Sigmoid colon (tissue), 6 donors: ENCODE measurements at regions not wholly inside any gene's neighbourhood (a gene's known extent, or its start where the extent isn't known, plus 50 kb on each side); places are given as distances from the start of the nearest gene placed in this dataset.

Experiments used
- DNase-seq: peaks from one replicate; pipeline ENCODE4 v3.0.0-alpha.2; 2019
- H3K27ac ChIP-seq, 4 donors: fragments of 200-600 bp; sonication (generic); one replicate each; pipeline ENCODE4 v1.5.1; 2016 to 2019; ENCODE audit warnings: mild to moderate bottlenecking in 1 of 4
- H3K27me3 ChIP-seq, 3 donors: fragments of 200-600 bp; sonication (generic); one replicate each; pipeline ENCODE4 v1.5.1; 2019; ENCODE audit warnings: mild to moderate bottlenecking in 1 of 3
- H3K36me3 ChIP-seq, 4 donors: fragments of 200-600 bp; sonication (generic); one replicate each; pipeline ENCODE4 v1.5.1; 2016 to 2019
- H3K4me1 ChIP-seq, 4 donors: fragments of 200-600 bp; sonication (generic); one replicate each; pipeline ENCODE4 v1.5.1; 2017 to 2019
- H3K4me3 ChIP-seq, 4 donors: fragments of 200-600 bp; sonication (generic); one replicate each; pipeline ENCODE4 v1.5.1; 2017 to 2019; ENCODE audit warnings: mild to moderate bottlenecking in 2 of 4, moderate library complexity in 1 of 4
- H3K9me3 ChIP-seq, 4 donors: fragments of 200-600 bp in 3 of 4; sonication (generic) in 3 of 4; one replicate each; pipeline versions ENCODE4 v1.5.1 to v1.6.1; 2013 to 2019
- EP300 ChIP-seq, 4 donors: sonication (generic); formaldehyde crosslinking; IDR thresholded peaks; one replicate each; pipeline ENCODE4 v1.6.1; 2017; ENCODE audit warnings: antibody characterized with exemption in 4 of 4
- POLR2A ChIP-seq, 2 donors: fragments of 450-650 bp; IDR thresholded peaks; one replicate each; pipeline ENCODE4 v1.6.1; 2016; ENCODE audit warnings: antibody characterized with exemption in 2 of 2, mild to moderate bottlenecking in 2 of 2, moderate library complexity in 2 of 2
- POLR2AphosphoS5 ChIP-seq, 4 donors: sonication (generic); formaldehyde crosslinking; IDR thresholded peaks; one replicate each; pipeline ENCODE4 v1.6.1; 2017; ENCODE audit warnings: antibody characterized with exemption in 4 of 4
- WGBS, 2 donors: extraction: QIAGEN DNeasy Blood & Tissue Kit; methylation state at CpG; one replicate each; pipeline ENCODE4 v1.1.7; 2013; 5-methylcytosine and 5-hydroxymethylcytosine counted together
- intact Hi-C: fragments of 100-400 bp; cut with DNase I; formaldehyde crosslinking; loops from one replicate; pipeline ENCODE4 v1.15.1; 2023
- TF ChIP-seq, protein P1 (sequence below), 4 experiments: fragments of 450-650 bp in 3 of 4; fragments of 200-600 bp in 1 of 4; IDR thresholded peaks; one replicate each; pipeline ENCODE4 v1.5.1; 2016 to 2019; ENCODE audit warnings: antibody characterized with exemption in 4 of 4, mild to moderate bottlenecking in 3 of 4, moderate library complexity in 2 of 4
- donor health status: healthy with polysubstance abuse.
- donor health status: healthy.

- DNase-seq = no peak
- WGBS, 2 donors = 92 to 94% methylated on average over 1 of the region's 1 CpG
- Histone ChIP-seq H3K9me3 (no peaks in the 10 kb centered on the region), H3K27me3 (no peaks in the 10 kb centered on the region), H3K4me1 (peaks cover 0 to 17% (median 8%) of the 10 kb centered on the region in 4 donors), H3K27ac (no peak overlapping the region), H3K36me3 (no peaks in the 10 kb centered on the region), H3K4me3 (no peak overlapping the region)
- intact Hi-C loops = no loop called here
- TF ChIP-seq EP300 (IDR thresholded peaks at IDR 0.05) (no peak), POLR2AphosphoS5 (IDR thresholded peaks at IDR 0.05) (no peak), POLR2A (IDR thresholded peaks at IDR 0.05) (no peak)
- TF ChIP-seq, protein P1, sequence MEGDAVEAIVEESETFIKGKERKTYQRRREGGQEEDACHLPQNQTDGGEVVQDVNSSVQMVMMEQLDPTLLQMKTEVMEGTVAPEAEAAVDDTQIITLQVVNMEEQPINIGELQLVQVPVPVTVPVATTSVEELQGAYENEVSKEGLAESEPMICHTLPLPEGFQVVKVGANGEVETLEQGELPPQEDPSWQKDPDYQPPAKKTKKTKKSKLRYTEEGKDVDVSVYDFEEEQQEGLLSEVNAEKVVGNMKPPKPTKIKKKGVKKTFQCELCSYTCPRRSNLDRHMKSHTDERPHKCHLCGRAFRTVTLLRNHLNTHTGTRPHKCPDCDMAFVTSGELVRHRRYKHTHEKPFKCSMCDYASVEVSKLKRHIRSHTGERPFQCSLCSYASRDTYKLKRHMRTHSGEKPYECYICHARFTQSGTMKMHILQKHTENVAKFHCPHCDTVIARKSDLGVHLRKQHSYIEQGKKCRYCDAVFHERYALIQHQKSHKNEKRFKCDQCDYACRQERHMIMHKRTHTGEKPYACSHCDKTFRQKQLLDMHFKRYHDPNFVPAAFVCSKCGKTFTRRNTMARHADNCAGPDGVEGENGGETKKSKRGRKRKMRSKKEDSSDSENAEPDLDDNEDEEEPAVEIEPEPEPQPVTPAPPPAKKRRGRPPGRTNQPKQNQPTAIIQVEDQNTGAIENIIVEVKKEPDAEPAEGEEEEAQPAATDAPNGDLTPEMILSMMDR (IDR thresholded peaks at IDR 0.05) = no peak
Measured at GRCh38 chr6:121897337-121897760, 461.9 kb downstream of the GJA1 start.

DNA sequence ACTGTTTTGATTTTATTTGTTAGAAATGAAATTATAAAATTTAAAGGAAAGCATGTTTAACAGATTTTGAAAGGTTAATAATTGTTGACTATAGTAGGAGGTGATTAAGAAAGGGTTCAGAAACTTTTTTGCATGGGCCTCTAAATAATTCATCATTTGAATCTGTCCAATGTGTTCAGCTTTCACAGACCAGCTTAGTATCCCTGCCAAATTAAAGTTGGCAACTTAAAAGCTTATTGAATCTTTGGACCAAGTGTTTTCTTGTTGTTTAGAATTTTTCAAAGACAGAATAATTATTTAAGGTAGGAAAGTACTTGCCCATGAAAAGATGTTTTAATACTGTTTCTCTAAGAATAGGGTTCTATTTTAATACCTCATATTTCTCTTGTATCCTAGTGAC lies 466.0 kb downstream of the GJA1 start:
- Histone ChIP-seq H3K27me3 (no peaks in the 10 kb centered on the region), H3K27ac (no peak overlapping the region), H3K36me3 (no peaks in the 10 kb centered on the region), H3K4me1 (peaks cover 0 to 29% (median 8%) of the 10 kb centered on the region in 4 donors), H3K4me3 (no peak overlapping the region), H3K9me3 (no peaks in the 10 kb centered on the region)
- intact Hi-C loops = no loop called here
- DNase-seq = no peak
- TF ChIP-seq POLR2A (IDR thresholded peaks at IDR 0.05) (no peak), EP300 (IDR thresholded peaks at IDR 0.05) (no peak), POLR2AphosphoS5 (IDR thresholded peaks at IDR 0.05) (no peak)
- TF ChIP-seq, protein P1 (IDR thresholded peaks at IDR 0.05) = no peak

GRCh38 chr6:121904559-121904958 lies 469.1 kb downstream of the GJA1 start:
- H3K9me3 ChIP-seq = peaks cover 0 to 8% (median 4%) of the 10 kb centered on the region in 4 donors
- no peak overlapping the region for H3K27ac ChIP-seq
- TF ChIP-seq POLR2A (IDR thresholded peaks at IDR 0.05) = no peak
- TF ChIP-seq, protein P1 (IDR thresholded peaks at IDR 0.05) = no peak
- TF ChIP-seq POLR2AphosphoS5 (IDR thresholded peaks at IDR 0.05) = no peak
- TF ChIP-seq EP300 (IDR thresholded peaks at IDR 0.05) = no peak
- WGBS, 2 donors = 31 to 44% methylated on average over 4 of the region's 4 CpGs
- no peak for DNase-seq
- H3K36me3 ChIP-seq = no peaks in the 10 kb centered on the region
- intact Hi-C loops = no loop called here
- H3K27me3 ChIP-seq = no peaks in the 10 kb centered on the region
- H3K4me1 ChIP-seq = peaks cover 0 to 19% (median 0%) of the 10 kb centered on the region in 4 donors
- H3K4me3 ChIP-seq = no peak overlapping the region

DNA sequence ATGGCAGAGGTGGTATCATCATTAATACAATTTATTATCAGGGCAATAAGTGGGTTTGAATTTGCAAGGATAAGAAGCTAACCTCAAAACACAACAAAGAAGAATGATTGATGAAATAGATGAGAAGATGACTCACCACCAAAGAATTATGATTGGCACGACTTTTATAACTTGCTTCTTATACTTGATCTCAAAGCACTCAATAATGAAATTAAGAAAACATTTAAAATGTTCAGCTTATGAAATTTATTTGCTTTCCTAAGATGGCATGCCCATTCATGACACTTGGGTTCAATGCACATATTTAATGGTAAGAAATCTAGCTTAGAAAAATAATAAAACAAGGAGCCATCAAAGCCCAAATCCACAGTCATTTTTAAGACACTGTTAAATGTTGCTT lies 477.5 kb downstream of the GJA1 start:
- no peak for DNase-seq
- Histone ChIP-seq H3K27ac (no peak overlapping the region), H3K27me3 (no peaks in the 10 kb centered on the region), H3K4me3 (no peak overlapping the region), H3K4me1 (no peaks in the 10 kb centered on the region), H3K36me3 (no peaks in the 10 kb centered on the region), H3K9me3 (peaks cover 0 to 11% (median 6%) of the 10 kb centered on the region in 4 donors)
- intact Hi-C loops = no loop called here
- TF ChIP-seq POLR2A (IDR thresholded peaks at IDR 0.05) (no peak), EP300 (IDR thresholded peaks at IDR 0.05) (no peak), POLR2AphosphoS5 (IDR thresholded peaks at IDR 0.05) (no peak)
- TF ChIP-seq, protein P1 (IDR thresholded peaks at IDR 0.05) = no peak
- WGBS, 2 donors = 52 to 81% methylated on average over 1 of the region's 1 CpG

DNA sequence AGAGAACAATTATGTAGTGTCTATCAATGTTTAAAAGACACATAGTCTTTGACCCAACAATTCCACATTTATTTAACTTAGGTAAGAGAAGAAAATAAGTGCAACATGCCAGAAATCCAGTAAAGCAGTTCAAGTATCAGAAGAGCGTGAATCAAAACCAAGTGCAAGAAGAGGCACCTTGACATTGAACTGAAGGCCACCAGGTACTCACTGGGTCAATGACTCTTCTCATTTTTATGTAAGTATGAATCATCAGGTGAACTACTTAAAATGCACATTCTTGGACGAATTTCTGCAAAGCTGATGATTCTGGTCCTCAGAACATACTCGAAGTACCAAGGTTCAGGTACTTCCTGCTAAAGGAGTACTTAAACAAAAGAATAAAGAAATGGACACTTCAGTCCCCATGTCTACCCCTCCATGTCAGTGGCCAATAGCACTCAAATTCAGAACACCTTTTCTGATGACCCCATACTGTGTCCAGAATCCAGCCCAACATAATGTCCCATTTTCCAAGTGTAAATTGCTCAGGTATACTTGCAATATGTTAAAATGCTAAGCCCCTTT lies 481.9 kb downstream of the GJA1 start:
- no peaks in the 10 kb centered on the region for H3K36me3 ChIP-seq
- no peak overlapping the region for H3K4me3 ChIP-seq
- TF ChIP-seq POLR2AphosphoS5 (IDR thresholded peaks at IDR 0.05) (no peak), POLR2A (IDR thresholded peaks at IDR 0.05) (no peak)
- DNase-seq = no peak
- no peaks in the 10 kb centered on the region for H3K4me1 ChIP-seq
- H3K27ac ChIP-seq = no peak overlapping the region
- H3K27me3 ChIP-seq = no peaks in the 10 kb centered on the region
- H3K9me3 ChIP-seq = no peaks in the 10 kb centered on the region
- intact Hi-C loops = no loop called here
- 75 to 83% methylated on average over 3 of the region's 3 CpGs for WGBS, 2 donors
